SK-N-MC (cell line): ENCODE measurements at regions not wholly inside any gene's neighbourhood (a gene's known extent, or its start where the extent isn't known, plus 50 kb on each side); places are given as distances from the start of the nearest gene placed in this dataset.

Source experiments
- EZH2 ChIP-seq: fragments of 200-600 bp; sonication (generic); IDR thresholded peaks from one replicate; pipeline ENCODE4 v1.6.1; 2017; ENCODE audit warnings: antibody characterized with exemption
- POLR2AphosphoS5 ChIP-seq: IDR thresholded peaks from 2 replicates; pipeline ENCODE4 v1.6.1; 2012; ENCODE audit warnings: mild to moderate bottlenecking, low read depth, low read length, borderline replicate concordance

DNA sequence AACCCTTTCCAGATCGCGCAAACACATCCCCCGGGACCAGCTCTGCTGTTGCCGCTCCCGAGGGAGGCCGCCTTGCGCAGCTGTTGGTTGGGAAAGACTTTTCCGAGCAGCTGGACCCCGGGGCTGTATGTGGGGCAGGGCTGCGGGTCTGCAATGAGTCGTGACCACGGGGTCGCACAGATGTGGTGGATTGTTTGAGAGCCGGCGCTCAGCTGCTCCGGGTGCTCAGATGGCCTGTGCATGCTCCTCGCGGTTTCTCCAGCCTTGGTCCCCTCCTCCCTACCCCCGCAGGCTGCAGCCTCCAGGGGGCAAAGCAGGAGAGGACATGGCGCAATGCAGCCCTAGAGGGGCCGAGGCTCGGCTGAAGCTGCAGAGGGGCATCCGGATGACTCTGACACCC, 105.2 kb upstream of the OTOS start:
- TF ChIP-seq POLR2AphosphoS5 (no peak), EZH2 (no peak)
